ENCODE measurements at regions not wholly inside any gene's neighbourhood (a gene's known extent, or its start where the extent isn't known, plus 50 kb on each side); places are given as distances from the start of the nearest gene placed in this dataset.

DNA sequence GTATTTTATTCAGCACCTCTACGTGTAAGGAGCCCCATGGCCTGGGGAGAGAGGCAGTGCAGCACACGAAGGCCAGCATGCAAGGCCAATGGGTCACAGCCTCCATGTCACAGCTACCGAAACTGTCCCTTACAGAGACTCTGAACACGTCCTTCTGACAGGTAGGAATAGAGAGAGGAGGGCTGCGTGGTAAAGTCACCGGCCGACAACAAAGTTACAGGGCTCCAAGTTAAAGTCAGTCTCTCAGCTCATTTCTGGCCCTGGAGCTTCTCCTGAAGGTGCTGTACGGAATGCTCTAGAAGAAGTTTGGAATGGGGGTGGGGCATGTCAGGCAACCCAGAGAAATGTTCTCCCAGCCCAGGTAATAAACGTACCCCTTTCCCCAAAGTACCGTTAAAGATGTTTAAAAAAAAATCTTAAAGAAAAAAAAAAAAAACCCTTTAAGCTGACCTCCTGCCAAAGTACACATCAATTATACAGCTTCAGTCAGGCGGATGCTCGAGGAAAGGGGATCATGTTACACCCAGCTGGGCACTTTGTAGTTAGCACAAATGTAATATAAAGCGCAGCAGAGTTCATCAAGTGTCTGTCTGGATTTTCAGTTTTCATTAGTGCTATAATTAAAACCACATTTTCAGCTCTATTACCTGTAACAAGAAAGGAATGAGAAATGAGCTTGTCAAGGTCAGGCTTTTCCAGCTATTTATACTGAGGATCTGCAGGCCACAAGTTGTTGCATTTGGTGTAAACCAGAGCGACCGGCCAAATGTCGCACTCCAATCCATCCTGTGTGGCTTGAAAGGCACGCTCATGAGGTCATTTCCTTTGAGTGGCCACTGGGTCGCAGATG lies 53.3 kb upstream of the CDKN3 start:
- TF ChIP-seq, protein P1, sequence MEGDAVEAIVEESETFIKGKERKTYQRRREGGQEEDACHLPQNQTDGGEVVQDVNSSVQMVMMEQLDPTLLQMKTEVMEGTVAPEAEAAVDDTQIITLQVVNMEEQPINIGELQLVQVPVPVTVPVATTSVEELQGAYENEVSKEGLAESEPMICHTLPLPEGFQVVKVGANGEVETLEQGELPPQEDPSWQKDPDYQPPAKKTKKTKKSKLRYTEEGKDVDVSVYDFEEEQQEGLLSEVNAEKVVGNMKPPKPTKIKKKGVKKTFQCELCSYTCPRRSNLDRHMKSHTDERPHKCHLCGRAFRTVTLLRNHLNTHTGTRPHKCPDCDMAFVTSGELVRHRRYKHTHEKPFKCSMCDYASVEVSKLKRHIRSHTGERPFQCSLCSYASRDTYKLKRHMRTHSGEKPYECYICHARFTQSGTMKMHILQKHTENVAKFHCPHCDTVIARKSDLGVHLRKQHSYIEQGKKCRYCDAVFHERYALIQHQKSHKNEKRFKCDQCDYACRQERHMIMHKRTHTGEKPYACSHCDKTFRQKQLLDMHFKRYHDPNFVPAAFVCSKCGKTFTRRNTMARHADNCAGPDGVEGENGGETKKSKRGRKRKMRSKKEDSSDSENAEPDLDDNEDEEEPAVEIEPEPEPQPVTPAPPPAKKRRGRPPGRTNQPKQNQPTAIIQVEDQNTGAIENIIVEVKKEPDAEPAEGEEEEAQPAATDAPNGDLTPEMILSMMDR (conservative IDR thresholded peaks at IDR 0.05): no peak
- no peak for TF ChIP-seq EZH2 (IDR thresholded peaks at IDR 0.05; ENCODE audit: low read depth)
